GM12878 (cell line): ENCODE measurements at regions not wholly inside any gene's neighbourhood (a gene's known extent, or its start where the extent isn't known, plus 50 kb on each side); places are given as distances from the start of the nearest gene placed in this dataset.

Source experiments
- ATAC-seq: fragments of 200-7000 bp; cut with Tn5 transposase; 3 replicates; pipeline ENCODE4 v1.9.1; 2020; ENCODE audit warnings: mild to moderate bottlenecking, moderate library complexity
- BruUV-seq: library from RNA; stranded (reverse); fragments of 400-500 nt; replicated peaks from 2 replicates; lab custom pipeline; 2021; lab: Mats Ljungman, UMichigan
- CTCF ChIA-PET: fragments of 300-600 bp; sonication (Branson Sonifier 250); formaldehyde crosslinking; extraction: SDS; loops from one replicate; lab custom pipeline; 2021; ENCODE audit warnings: inconsistent platforms; lab: Yijun Ruan, JAX
- POLR2A ChIA-PET: fragments of 350-600 bp; formaldehyde crosslinking; extraction: SDS; loops from one replicate; lab custom pipeline; 2021; ENCODE audit warnings: inconsistent platforms; lab: Charles Lee
- RAD21 ChIA-PET: fragments of 300-600 bp; sonication (Branson Sonifier 250); formaldehyde crosslinking; loops from one replicate; lab custom pipeline; 2023; ENCODE audit warnings: antibody characterized with exemption; ENCODE audit not compliant: unreplicated experiment; lab: Charles Lee
- SMC1A ChIA-PET: fragments of 300-600 bp; sonication (Branson Sonifier 250); formaldehyde crosslinking; loops from one replicate; lab custom pipeline; 2023; ENCODE audit not compliant: unreplicated experiment, uncharacterized antibody; lab: Charles Lee
- DNase-seq: peaks from one replicate; pipeline ENCODE4 v3.0.0-alpha.2; 2011; ENCODE audit warnings: low read depth, low spot score
- FAIRE-seq: peaks from 3 replicates; lab custom pipeline; 2011; peaks lifted over from hg19 to GRCh38; lab: Jason Lieb, UNC
- H2AFZ ChIP-seq: 2 replicates; pipeline ENCODE4 v1.6.0; 2011; ENCODE audit warnings: low read depth, low read length, control low read depth; ENCODE audit not compliant: control insufficient read depth
- H3K27ac ChIP-seq: 2 replicates; pipeline ENCODE4 v1.5.1; 2011; ENCODE audit warnings: control low read depth; ENCODE audit not compliant: control insufficient read depth, insufficient read depth
- H3K27me3 ChIP-seq, 2 experiments: replicated peaks in 1 of 2; 2 replicates each; pipeline versions ENCODE4 v1.6.0 to v1.6.1; 2011; ENCODE audit warnings: low read length in 1 of 2; ENCODE audit not compliant: control insufficient read depth in 2 of 2, insufficient read depth in 2 of 2
- H3K36me3 ChIP-seq, 2 experiments: 2 replicates each; pipeline ENCODE4 v1.5.1; 2011; ENCODE audit warnings: low read length in 1 of 2; ENCODE audit not compliant: control insufficient read depth in 2 of 2, insufficient read depth in 2 of 2
- H3K4me1 ChIP-seq: 2 replicates; pipeline ENCODE4 v1.6.1; 2011; ENCODE audit warnings: mild to moderate bottlenecking, low read length, moderate library complexity, mixed read lengths; ENCODE audit not compliant: control insufficient read depth, insufficient read depth
- H3K4me2 ChIP-seq: 2 replicates; pipeline ENCODE4 v1.6.0; 2011; ENCODE audit warnings: control low read depth; ENCODE audit not compliant: control insufficient read depth, insufficient read depth
- H3K4me3 ChIP-seq: fragments of 200-600 bp; sonication (generic); 2 replicates; pipeline ENCODE4 v1.5.1; 2016
- H3K79me2 ChIP-seq: 2 replicates; pipeline ENCODE4 v1.6.0; 2011; ENCODE audit warnings: low read length; ENCODE audit not compliant: control insufficient read depth, insufficient read depth
- H3K9ac ChIP-seq: 2 replicates; pipeline ENCODE4 v1.8.0; 2011; ENCODE audit warnings: low read length, control low read depth, mixed read lengths; ENCODE audit not compliant: control insufficient read depth, insufficient read depth
- H3K9me3 ChIP-seq: replicated peaks from 3 replicates; pipeline ENCODE4 v1.5.1; 2011; ENCODE audit warnings: mild to moderate bottlenecking, low read length; ENCODE audit not compliant: control insufficient read depth, insufficient read depth
- H4K20me1 ChIP-seq: 2 replicates; pipeline ENCODE4 v1.6.0; 2011; ENCODE audit not compliant: control insufficient read depth, insufficient read depth
- CREB1 ChIP-seq: IDR thresholded peaks from 2 replicates; pipeline ENCODE4 v1.6.1; 2012; ENCODE audit warnings: low read depth, mild to moderate bottlenecking, inconsistent platforms
- IRF4 ChIP-seq: IDR thresholded peaks from 2 replicates; pipeline ENCODE4 v1.6.1; 2011; ENCODE audit warnings: low read depth, low read length
- KAT2A ChIP-seq: conservative IDR thresholded peaks from 2 replicates; pipeline ENCODE4 v1.6.1; 2011; ENCODE audit warnings: low read depth, low read length; ENCODE audit not compliant: control insufficient read depth
- KDM1A ChIP-seq: fragments of 200-600 bp; sonication (generic); IDR thresholded peaks from 2 replicates; pipeline ENCODE4 v1.6.1; 2016; ENCODE audit warnings: borderline replicate concordance
- MEF2B ChIP-seq: fragments of 450-650 bp; IDR thresholded peaks from 2 replicates; pipeline ENCODE4 v1.6.1; 2018; ENCODE audit warnings: mild to moderate bottlenecking, moderate library complexity; ENCODE audit not compliant: partially characterized antibody, poor library complexity, severe bottlenecking
- NRF1 ChIP-seq: conservative IDR thresholded peaks from 2 replicates; pipeline ENCODE4 v1.6.1; 2011; ENCODE audit warnings: mild to moderate bottlenecking, low read depth, low read length, improper control_type of control experiment
- RFX5 ChIP-seq: IDR thresholded peaks from 2 replicates; pipeline ENCODE4 v1.6.1; 2011; ENCODE audit warnings: low read depth, low read length, improper control_type of control experiment
- SIX5 ChIP-seq: IDR thresholded peaks from 2 replicates; pipeline ENCODE4 v1.6.1; 2011; ENCODE audit warnings: mild to moderate bottlenecking, low read depth, low read length, moderate library complexity; ENCODE audit not compliant: severe bottlenecking
- SRF ChIP-seq, 2 experiments: IDR thresholded peaks; 2 replicates each; pipeline ENCODE4 v1.6.1; 2011; ENCODE audit warnings: low read depth in 2 of 2, low read length in 2 of 2, mild to moderate bottlenecking in 1 of 2, moderate library complexity in 1 of 2
- TCF3 ChIP-seq: IDR thresholded peaks from 2 replicates; pipeline ENCODE4 v1.6.1; 2012; ENCODE audit warnings: low read depth, mild to moderate bottlenecking, low read length, borderline replicate concordance; ENCODE audit not compliant: insufficient read depth
- WGBS: methylation state at CpG from one replicate; pipeline ENCODE4 v1.1.6; 2016; ENCODE audit warnings: low lambda C conversion rate; ENCODE audit not compliant: insufficient replicate concordance, insufficient coverage; ENCODE audit errors: missing lambda C conversion rate; 5-methylcytosine and 5-hydroxymethylcytosine counted together
- in situ Hi-C: fragments of 300-500 bp; cut with MboI; formaldehyde crosslinking; loops from 9 replicates; pipeline ENCODE4 v1.14.3; 2018; ENCODE audit warnings: mixed read lengths
- intact Hi-C: fragments of 100-400 bp; cut with micrococcal nuclease; formaldehyde crosslinking; loops from one replicate; pipeline ENCODE4 v1.14.2; 2022; ENCODE audit not compliant: unreplicated experiment
- TF ChIP-seq, protein P1 (sequence below): IDR thresholded peaks from 2 replicates; pipeline ENCODE4 v1.6.1; 2011; ENCODE audit warnings: borderline replicate concordance, low read depth, mild to moderate bottlenecking, moderate library complexity, mixed read lengths, low read length; ENCODE audit not compliant: insufficient read depth; ENCODE audit errors: extremely low read length
- TF ChIP-seq, protein P2 (sequence below): fragments of 450-650 bp; IDR thresholded peaks from 2 replicates; pipeline ENCODE4 v1.6.1; 2017; ENCODE audit warnings: mild to moderate bottlenecking
- TF ChIP-seq, protein P3 (sequence below): IDR thresholded peaks from 2 replicates; pipeline ENCODE4 v1.6.1; 2011; ENCODE audit warnings: mild to moderate bottlenecking, low read depth, low read length, moderate library complexity; ENCODE audit not compliant: insufficient replicate concordance

DNA sequence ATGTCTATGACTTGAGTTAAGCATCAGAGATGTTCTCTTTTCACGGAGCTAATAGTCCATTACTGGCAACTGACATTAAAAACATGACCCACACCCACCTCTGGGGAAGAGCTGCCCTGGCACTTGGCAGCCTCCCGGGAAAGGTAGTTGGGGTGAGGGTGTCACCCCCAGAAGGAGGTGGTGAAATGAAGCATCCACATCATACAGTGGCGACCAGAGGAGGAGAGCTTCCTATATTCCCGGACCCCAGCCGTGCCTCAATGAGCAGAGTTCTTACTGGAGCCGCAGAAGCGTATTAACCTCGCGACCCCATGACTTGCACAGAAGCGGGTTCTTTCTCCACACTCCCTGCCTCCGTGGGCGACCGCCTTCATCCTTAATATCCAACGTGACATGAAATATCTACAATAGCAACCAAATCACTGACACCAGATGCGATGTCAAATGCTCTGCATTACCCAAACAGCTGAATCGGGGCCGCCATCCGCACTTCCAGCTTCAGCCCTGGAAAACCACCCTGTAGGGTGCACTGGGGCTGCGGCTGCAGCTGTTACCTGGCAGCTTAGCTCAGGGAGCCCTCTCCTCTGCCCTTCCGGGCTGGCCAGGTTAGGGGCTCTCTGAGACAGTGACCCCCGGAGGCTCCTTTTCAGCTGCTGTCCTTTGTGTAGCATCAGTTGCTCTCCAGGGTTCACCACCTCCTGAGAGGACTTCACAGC lies 103.1 kb upstream of the PARD3 start:
- Histone ChIP-seq H3K4me1 (no peaks in the 10 kb centered on the region), H3K9ac (no peak overlapping the region), H3K4me3 (no peak overlapping the region), H3K27me3 (no peaks in the 10 kb centered on the region), H3K36me3 (no peaks in the 10 kb centered on the region), H3K79me2 (no peaks in the 10 kb centered on the region), H4K20me1 (no peaks in the 10 kb centered on the region)
- BruUV-seq, result no TSS peak
- SMC1A ChIA-PET, result interaction anchor here (1.0 to 2.9 kb wide), 3 partner anchors 10 to 194 kb away, joined by 5 to 13 read pairs (median 5); no protein-coding TSS in a partner anchor
- intact Hi-C loops, result no loop called here
- CTCF ChIA-PET, result interaction anchor here (1.3 kb wide), 1 partner anchor 262 kb away, joined by 3 read pairs; no protein-coding TSS in a partner anchor
- WGBS, result 46% methylated on average over 21 of the region's 21 CpGs
- in situ Hi-C loops, result no loop called here
- RAD21 ChIA-PET, result interaction anchor here (0.5 kb wide), 1 partner anchor 35 kb away, joined by 5 read pairs; no protein-coding TSS in a partner anchor
- TF ChIP-seq IRF4 (no peak), CREB1 (no peak), NRF1 (no peak), MEF2B (no peak), SIX5 (no peak), KDM1A (no peak), TCF3 (no peak), SRF (IDR thresholded peaks at IDR 0.05; ENCODE audit: low read depth in 2 of 2, low read length in 2 of 2) (no peak), KAT2A (no peak), RFX5 (no peak)
- TF ChIP-seq, protein P1, sequence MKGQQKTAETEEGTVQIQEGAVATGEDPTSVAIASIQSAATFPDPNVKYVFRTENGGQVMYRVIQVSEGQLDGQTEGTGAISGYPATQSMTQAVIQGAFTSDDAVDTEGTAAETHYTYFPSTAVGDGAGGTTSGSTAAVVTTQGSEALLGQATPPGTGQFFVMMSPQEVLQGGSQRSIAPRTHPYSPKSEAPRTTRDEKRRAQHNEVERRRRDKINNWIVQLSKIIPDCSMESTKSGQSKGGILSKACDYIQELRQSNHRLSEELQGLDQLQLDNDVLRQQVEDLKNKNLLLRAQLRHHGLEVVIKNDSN, result no peak
- TF ChIP-seq, protein P2, sequence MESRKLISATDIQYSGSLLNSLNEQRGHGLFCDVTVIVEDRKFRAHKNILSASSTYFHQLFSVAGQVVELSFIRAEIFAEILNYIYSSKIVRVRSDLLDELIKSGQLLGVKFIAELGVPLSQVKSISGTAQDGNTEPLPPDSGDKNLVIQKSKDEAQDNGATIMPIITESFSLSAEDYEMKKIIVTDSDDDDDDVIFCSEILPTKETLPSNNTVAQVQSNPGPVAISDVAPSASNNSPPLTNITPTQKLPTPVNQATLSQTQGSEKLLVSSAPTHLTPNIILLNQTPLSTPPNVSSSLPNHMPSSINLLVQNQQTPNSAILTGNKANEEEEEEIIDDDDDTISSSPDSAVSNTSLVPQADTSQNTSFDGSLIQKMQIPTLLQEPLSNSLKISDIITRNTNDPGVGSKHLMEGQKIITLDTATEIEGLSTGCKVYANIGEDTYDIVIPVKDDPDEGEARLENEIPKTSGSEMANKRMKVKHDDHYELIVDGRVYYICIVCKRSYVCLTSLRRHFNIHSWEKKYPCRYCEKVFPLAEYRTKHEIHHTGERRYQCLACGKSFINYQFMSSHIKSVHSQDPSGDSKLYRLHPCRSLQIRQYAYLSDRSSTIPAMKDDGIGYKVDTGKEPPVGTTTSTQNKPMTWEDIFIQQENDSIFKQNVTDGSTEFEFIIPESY, result no peak
- TF ChIP-seq, protein P3, sequence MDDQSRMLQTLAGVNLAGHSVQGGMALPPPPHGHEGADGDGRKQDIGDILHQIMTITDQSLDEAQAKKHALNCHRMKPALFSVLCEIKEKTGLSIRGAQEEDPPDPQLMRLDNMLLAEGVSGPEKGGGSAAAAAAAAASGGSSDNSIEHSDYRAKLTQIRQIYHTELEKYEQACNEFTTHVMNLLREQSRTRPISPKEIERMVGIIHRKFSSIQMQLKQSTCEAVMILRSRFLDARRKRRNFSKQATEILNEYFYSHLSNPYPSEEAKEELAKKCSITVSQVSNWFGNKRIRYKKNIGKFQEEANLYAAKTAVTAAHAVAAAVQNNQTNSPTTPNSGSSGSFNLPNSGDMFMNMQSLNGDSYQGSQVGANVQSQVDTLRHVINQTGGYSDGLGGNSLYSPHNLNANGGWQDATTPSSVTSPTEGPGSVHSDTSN, result no peak
- TF ChIP-seq, all 136 proteins: peak for 0
- H3K9me3 ChIP-seq, result no peaks in the 10 kb centered on the region
- H3K4me2 ChIP-seq, result no peak overlapping the region
- ATAC-seq, result no peak
- FAIRE-seq, result no peak
- POLR2A ChIA-PET, result interaction anchor here (0.5 kb wide), 1 partner anchor 245 kb away, joined by 6 read pairs; no protein-coding TSS in a partner anchor
- DNase-seq, result no peak
- no peak overlapping the region for H3K27ac ChIP-seq
- no peak overlapping the region for H2AFZ ChIP-seq
